ENCODE measurements at regions not wholly inside any gene's neighbourhood (a gene's known extent, or its start where the extent isn't known, plus 50 kb on each side); places are given as distances from the start of the nearest gene placed in this dataset.

DNA sequence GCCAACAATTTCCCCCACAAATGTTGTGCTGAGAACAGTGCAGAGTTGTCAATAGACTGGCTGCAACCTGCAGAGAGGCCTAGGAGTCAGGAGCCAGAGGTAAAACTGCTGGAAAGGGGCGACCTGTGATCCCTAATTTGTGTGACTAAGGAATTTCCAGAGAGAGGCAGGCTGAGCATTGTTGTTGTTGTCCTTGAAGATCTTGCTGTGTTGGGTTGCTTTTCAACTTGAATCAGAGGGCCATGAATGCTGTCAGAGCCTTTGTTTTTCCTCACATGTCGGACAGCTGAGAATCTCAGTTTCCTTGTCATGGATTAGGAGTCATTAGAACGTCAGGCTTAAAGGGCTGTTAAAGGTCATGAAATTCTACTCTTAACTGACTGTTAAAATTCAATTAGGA is 134.6 kb upstream of the ASTN2 start:
- DNase-seq (ENCODE audit: low read depth in 3 of 3, low spot score in 1 of 3) = no peak

DNA sequence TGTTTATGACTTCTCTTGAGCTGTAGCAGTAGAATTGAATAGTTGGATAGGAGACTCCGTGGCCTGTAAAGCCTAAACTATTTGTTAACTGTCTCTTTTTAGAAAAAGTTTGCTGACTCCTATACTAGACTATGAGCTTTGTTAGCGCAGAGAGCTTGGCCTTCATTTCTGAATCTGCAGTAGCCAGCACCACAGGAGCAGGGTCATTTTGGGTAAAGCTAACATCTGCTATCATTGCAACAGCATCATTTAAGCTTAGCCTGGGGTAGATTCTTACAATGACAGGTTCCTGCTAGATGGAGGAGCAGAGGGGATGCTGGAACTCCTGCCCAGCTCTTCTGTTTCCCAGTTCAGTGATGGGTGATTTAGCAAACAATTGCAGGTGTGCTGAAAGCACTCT is 133.7 kb upstream of the ASTN2 start:
- DNase-seq (ENCODE audit: low read depth in 3 of 3, low spot score in 1 of 3) = no peak

DNA sequence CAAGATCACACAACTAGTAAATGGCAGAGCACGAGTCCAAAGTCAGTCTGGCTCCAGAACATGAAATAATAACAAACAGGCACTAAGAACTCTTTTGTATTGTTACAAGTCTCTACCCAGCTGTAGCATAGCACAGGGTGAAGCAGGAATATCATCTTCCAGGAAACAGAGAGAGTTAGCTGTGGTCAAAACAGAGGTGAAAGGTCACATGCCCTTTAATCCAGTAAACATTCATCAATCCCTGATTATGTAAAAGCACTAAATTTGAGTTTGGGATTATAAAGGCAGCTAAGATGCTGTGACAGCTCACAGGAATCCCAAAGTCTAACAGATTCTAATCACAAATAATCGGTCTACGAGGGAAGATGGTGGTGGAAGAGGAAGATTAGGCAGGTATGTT is 133.0 kb upstream of the ASTN2 start:
- no peak for DNase-seq (ENCODE audit: low read depth in 3 of 3, low spot score in 1 of 3)

DNA sequence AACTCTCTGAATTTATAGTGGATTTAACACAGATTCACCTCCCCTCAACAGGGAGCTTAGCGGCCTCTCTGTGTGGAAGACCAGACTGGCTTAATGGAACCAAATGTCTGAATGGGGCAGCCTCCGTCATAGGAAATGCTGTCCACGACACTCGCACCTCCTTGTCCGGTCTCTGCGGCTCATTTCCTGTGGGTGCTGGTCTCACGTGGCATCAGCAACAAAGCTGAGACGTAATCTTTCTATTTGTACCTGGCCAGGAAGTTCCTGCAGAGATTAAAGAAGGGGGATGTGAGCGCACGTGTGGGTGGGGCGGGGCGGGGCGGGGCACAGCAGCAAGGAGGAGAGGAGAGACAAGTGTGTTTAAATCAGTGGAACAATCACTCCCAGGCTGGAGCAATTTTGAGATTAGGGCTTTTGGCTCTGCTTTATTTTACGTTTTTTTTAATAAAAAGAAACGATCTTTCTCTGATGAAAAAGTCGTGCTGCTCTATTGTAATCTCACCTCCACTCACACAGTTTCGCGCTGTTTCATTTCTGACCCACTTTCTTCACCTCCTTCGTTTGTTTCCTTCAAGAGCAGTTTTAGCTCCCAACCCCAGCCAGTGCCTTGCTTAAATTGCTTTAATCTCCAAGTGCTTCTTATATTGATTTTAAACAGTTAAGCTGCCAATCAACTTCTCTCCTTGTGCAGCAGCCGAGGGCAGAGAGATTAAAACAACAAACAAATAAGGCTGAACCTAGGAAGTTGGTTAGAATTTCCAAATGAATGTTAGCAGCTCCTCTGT is 132.2 kb upstream of the ASTN2 start:
- no peak for DNase-seq (ENCODE audit: low read depth in 3 of 3, low spot score in 1 of 3)

DNA sequence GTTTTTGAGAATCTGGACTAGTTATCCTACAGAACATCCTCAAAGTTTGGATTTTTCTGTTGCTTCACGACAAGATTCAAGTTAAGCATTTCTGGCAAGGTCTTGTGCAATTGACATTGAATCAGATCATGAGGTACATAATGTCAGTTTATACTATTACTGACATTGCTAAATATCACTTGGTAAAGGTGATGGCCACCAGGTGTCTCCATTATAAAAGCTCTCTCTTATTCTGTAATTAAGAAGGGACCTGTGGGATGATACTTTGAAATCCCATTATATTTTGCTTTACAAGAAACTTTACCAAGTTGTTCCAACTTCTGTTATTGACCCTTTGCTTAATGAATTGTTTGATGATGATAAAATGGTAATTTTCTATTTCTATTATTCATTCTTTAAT is 131.0 kb upstream of the ASTN2 start:
- DNase-seq (ENCODE audit: low read depth in 3 of 3, low spot score in 1 of 3) = no peak

DNA sequence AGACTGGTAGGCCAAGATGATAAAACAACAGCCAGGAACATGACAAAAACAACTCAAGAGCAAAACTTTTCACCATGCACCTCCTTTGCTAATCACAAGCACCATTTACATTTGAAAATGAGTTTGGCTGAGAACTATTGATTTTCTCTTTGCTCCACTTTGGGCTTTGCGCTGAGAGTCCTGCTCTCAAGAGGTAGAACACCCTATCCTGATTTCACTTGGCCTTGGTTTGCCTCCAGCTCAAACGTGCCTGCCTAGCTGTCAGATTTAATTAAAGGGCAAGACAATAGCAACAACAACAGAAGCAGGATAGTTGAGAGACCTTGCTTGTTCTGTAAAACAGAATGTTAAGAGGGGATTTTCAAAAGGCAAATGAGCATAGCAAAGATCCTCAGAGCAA is 128.2 kb upstream of the ASTN2 start:
- DNase-seq (ENCODE audit: low read depth in 3 of 3, low spot score in 1 of 3) = no peak

DNA sequence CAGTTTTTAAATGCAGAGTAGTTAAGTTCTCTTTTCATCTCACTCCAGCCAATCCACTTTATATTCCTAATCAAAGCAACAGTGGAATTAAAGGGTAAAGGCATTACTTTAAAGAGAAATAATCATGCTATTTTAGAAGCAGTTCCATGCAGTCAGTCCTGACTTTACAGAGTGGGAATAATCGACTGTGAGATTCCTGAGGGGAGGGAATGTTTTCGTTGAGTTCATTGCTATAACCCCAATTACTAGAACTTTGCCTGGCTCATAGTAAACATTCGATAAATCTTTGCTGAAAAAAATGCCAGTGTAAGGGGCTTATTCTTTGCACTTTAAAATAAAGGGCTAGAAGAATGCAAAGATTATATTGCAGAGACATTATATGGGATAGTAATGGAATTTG is 127.2 kb upstream of the ASTN2 start:
- no peak for DNase-seq (ENCODE audit: low read depth in 3 of 3, low spot score in 1 of 3)

DNA sequence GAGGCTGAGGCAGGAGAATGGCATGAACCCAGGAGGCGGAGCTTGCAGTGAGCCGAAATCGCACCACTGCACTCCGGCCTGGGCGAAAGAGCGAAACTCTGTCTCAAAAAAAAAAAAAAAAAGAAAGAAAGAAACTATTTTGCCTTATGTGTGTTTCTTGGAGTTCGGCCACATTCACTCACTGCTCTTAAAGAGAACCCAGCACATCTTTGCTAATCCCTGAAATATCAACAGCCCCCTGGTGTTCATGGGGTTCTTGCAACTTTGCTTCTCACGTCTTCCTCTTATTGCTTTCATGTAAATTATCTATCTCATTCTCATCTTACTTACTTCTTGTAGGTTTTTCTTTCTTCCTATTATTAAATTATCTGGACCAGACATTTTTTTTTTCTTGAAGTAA is 126.3 kb upstream of the ASTN2 start:
- DNase-seq (ENCODE audit: low read depth in 3 of 3, low spot score in 1 of 3) = no peak

DNA sequence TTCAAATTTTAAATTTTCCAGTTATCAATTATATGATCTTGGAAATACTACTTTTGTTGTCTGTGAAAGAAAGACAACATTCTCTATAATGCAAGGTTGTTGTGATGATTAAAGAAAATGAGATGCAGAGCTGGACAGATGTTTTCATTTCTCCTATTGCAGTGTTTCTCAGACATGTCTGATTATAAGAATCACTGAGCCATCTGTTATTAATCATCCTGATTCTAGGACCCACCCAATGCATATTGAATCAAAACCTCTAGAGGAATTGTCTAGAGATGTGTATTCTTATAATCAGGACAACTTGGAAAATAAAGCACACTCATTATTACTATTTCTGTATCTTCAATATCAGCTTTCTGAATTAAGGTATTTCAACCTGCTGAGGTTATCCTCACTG is 121.1 kb upstream of the ASTN2 start:
- DNase-seq (ENCODE audit: low read depth in 3 of 3, low spot score in 1 of 3) = no peak

DNA sequence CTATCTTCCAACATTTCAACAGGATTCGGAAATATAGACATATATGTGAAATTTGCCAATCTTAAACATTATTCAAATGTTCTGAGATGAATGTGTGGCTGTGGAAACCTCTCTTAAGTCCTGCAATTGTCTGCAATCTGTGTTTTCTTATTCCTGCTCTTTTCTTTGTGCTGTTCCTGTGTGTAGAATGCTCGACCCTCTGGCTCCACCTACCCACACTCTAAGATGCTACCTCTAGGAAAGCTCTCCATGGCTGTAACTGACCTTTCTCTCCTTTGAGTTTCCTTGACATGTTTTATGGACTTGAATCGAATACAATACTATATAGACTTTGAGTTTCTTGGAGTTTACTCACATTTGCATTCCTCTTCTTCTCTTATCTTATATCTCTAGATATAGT is 120.6 kb upstream of the ASTN2 start:
- no peak for DNase-seq (ENCODE audit: low read depth in 3 of 3, low spot score in 1 of 3)

DNA sequence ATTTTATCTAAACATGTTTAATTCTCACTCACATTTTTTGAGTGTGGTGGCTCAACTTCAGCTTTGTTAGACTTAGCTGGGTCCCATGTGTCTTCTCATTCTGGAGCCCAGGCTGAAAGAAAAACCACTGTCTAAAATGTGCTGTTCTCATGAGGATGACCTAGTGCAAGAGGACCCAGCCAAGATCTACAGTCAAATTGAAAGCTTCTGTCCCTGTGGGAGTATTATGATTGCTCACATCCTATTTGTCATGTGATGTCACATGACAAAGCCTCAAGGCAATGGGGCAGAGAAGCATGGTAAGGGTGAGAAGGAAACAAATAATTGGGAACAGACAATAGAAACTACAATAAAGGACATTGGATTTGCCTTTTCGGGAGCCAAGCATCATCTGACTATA is 113.4 kb upstream of the ASTN2 start:
- DNase-seq (ENCODE audit: low read depth in 3 of 3, low spot score in 1 of 3) = no peak

DNA sequence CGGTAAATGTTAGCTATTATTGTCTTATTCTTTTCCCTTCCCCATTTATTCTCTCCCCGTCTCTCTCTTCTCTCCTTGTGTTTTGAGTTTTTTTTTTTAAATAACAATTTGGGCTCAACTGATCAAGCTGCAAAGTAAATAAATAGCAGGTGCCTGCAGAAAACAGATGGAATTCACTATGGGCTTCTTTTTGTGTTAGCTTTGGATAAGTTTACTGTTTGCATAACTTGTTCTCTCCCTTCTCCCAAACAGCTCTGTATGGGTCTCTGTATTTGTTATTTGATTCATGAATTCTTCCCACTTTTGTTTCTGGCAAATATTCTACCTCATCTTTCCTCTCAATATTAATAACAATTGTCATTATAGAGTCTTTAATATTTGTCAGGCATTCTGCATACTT is 111.8 kb upstream of the ASTN2 start:
- DNase-seq (ENCODE audit: low read depth in 3 of 3, low spot score in 1 of 3) = no peak

DNA sequence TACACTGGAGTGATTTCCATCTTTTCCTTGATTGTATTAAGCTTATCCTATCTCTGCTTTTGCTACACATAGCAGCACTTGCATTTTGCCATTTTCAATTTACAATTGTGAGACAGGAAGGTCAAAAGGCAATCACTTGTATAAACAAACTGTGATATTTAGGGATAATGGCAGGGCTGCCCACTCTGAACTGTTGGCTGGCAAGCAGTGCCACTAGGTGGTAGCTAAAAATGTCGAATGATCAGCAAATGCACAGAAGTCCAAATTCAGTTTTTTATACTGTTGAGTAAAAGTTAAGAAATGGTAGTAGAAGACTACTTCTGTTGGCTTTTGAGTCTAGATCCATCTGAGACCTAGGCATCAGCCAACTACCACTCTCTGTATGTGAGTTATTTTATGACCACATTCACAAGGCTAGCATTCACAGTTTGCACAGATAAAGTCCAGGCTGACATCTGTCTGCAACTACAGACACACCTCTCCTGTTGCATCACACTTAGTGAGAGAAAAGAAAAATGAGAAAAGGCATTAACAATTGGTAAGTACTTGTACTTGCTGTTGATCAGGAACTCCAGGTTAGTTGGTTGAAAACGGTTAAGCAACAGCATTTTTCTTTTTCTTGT is 108.8 kb upstream of the ASTN2 start:
- DNase-seq (ENCODE audit: low read depth in 3 of 3, low spot score in 1 of 3) = no peak

DNA sequence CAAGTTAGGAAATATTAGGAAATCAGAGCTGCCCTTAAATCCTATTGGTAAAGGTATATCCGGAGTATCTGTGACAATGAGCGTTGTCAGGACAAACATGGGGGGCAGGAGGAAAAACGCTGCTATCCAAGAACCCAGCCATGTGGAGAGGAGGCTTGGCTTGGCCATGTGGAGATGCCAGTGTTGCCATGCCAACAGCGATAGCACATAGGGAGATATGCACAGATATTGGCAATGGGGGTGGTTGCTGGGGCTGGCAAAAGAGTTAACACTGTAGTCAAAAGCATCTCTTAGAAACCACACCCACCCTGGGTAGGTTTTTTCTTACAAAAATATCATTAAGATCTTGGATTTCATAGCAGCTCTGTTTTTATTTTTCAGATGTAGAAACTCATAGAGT is 106.4 kb upstream of the ASTN2 start:
- no peak for DNase-seq (ENCODE audit: low read depth in 3 of 3, low spot score in 1 of 3)

DNA sequence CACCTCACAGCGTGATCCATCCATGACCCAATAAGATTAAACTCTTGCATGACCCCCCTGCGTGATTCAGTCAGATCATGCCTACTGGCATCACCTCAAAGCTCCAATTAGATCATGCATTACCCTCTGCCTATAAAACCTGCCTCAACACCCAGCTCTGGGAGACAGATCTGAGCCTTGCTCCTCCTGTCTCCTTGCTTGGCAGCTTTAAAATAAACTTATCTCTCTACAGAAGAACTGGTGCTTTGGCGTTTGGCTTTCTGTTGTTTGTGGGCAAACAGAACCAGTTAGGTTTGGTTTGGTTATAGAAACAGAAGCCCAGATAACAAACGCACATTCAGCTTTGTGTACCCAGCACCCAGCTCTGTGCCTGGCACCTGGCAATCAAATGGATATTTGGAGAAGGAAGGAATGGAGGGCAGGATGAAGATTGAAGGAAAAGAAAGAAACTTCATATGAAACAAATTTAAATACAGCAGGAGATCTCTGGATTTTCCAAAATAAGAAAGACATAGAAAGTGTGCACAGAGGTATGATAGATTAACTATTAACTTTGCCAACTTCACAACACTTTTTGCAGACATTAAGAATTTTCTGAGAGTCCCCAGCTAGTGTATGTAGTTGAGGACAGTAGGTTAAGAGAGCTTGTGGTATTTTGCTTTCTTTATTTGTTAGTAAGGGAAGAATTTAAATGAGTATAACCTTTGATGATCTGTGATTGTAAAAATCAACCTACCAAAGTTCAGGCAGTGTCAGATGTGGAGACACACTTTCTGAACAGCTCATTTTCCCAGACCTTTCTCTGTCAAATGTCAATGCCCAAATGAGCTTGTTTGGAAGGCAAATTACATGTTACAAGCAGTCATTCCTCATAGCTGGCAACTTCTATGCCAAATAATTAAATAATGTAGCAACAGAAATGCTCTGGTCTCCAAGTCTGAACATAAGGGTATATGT is 102.1 kb upstream of the ASTN2 start:
- DNase-seq (ENCODE audit: low read depth in 3 of 3, low spot score in 1 of 3) = no peak

DNA sequence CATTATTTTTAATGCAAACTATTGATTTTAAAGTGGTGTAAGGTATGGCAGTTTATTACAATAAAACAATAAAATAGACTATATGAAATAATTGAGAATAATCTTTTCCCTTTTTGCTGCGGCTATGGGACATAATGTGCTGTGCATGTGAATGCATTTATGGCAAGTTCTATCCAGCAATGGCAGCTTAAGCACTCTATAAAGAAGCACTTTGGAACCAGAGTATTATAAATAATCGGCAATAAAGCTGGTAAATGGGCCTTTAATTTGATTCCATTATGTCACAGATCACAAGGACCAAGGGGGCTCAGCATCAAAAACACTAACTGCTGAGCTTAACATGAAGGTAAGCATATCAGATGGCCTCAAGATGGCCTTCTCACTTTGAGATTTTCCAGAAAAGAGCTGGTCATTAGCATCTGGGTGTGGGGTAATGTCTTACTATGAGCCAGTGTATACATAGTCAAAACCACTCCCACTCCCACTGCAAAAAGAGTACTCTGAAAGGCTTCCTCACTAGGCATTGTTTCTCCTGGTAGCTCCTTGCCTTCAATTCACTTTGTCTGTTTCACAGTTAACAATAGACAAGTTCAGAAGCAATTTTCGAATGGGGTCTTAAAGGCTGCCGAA is 97.1 kb upstream of the ASTN2 start:
- DNase-seq (ENCODE audit: low read depth in 3 of 3, low spot score in 1 of 3) = no peak

DNA sequence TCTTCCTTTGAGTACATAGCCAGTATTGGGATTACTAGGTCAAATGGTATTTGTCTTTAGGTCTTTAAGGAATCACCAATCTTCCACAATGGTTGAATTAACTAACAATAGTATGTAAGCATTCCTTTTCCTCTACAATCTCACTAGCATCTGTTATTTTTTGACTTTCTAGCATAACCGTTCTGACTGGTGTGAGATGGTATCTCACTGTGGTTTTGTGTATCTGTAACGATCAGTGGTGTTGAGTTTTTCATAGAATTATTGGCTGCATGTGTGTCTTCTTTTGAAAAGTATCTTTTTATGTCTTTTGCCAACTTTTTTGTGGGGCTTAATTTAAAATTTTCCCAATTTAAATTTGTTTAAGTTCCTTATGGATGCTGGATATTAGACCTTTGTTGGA is 81.5 kb upstream of the ASTN2 start:
- DNase-seq (ENCODE audit: low read depth in 3 of 3, low spot score in 1 of 3) = no peak

DNA sequence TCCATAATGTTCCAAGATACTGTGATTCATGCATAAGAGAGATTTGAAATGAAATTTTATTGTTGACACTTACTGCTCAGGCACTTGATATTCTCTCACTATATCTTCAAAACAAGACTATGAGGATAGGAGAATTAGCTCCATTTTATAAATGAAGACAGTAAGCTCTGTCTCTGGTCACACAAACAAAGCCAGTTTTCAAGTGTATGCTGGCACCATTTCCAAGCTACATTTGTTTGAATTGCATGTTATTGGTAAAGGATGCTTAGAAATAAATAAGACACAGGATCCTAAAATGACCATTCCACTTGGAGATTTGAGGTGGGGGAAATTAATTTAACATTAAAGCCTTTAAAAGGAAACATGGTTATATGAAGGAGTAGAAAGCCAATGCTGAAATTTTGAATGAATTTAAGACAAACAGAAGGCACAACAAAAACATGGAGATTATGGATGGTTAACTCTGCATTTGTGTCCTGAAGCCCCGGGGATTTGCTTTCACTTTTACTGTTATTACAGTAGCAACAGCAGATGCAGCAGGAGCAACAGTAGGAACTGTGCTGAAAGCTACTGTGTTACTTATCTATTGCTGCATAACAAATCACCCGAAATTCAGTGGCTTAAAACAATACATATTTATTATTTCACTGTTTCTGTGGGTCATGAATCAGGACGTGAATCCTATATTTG is 79.7 kb upstream of the ASTN2 start:
- no peak for DNase-seq (ENCODE audit: low read depth in 3 of 3, low spot score in 1 of 3)

DNA sequence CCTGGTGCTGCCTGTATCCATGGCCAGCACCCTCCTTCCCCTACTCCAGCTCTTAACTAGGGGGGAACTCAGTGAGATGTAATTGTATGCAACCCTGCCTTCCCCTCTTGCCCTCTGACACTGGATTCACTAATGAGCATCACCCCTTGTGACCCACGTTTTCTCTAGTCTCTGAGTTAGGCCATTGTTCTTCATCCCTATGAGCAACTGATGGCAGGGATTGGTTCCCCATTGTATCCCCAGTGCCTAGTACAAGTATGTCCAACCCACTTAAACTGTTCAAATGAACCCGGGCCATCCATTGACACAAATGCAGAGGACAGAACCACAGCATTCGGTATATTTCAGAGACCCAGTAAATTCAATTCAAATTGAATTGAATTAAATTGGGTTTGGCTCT is 77.6 kb upstream of the ASTN2 start:
- no peak for DNase-seq (ENCODE audit: low read depth in 3 of 3, low spot score in 1 of 3)

DNA sequence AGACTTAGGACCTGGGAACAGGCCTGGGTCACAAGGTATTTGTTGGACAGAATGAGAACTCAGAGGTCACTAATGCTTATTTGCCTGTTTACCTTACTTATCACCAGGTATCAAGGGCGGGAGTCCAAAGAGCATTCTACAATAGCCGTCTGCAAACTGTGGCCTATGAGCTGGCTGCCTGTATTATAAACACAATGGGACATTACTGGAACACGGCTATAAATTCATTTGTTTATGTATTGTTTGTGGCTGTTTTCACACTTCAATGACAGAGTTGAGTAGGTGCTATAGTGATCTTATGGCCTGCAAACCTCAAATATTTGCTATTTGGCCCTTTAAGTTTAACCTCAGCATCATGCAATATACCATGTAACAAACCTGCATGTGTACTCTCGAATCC is 76.6 kb upstream of the ASTN2 start:
- DNase-seq (ENCODE audit: low read depth in 3 of 3, low spot score in 1 of 3) = no peak

DNA sequence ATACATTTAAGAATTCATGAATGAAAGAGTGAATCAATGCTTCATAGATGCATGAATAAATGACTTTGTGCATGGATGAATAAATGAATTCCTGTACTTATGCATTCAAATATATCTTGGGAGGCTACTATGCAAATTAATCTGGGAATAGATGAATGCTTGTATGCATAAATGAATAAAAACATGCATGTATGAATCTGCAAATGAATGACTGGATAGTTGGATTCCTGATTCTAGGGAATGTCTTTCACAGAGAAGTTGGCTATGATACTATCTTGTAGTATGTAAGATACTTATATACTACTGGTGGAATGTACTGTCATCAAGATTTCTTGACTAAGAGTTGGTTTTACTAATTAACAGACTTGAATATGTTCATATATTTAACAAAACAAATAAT is 75.3 kb upstream of the ASTN2 start:
- DNase-seq (ENCODE audit: low read depth in 3 of 3, low spot score in 1 of 3) = no peak

Data from stimulated activated CD4-positive, alpha-beta T cell treated with anti-CD3 and anti-CD28 coated beads, TNF-alpha, amount 100 ng/mL, for 1 hour (primary cell).